Stimulated activated CD8-positive, alpha-beta memory T cell treated with anti-CD3 and anti-CD28 coated beads, Interleukin-15, amount 100 ng/mL, for 48 hours (primary cell): ENCODE measurements at regions not wholly inside any gene's neighbourhood (a gene's known extent, or its start where the extent isn't known, plus 50 kb on each side); places are given as distances from the start of the nearest gene placed in this dataset.

Experiments used
- DNase-seq, 2 donors: peaks; one replicate each; pipeline ENCODE4 v3.0.0-alpha.2; 2020; ENCODE audit warnings: low read depth in 2 of 2

- no peak for DNase-seq
Measured at GRCh38 chr1:25056536-25056935, 126.5 kb upstream of the RUNX3 start.

GRCh38 chr1:25055961-25056360 is 125.9 kb upstream of the RUNX3 start:
- DNase-seq, result no peak

- DNase-seq, result no peak
Measured at GRCh38 chr1:25055324-25055780, 125.3 kb upstream of the RUNX3 start.

GRCh38 chr1:25054526-25055323 is 124.6 kb upstream of the RUNX3 start:
- no peak for DNase-seq

GRCh38 chr1:25053576-25054250 is 123.6 kb upstream of the RUNX3 start:
- DNase-seq, result no peak

- no peak for DNase-seq
Measured at GRCh38 chr1:25051906-25052305, 121.8 kb upstream of the RUNX3 start.

- DNase-seq, result no peak
Measured at GRCh38 chr1:25051504-25051903, 121.4 kb upstream of the RUNX3 start.

GRCh38 chr1:25050165-25050564 is 120.1 kb upstream of the RUNX3 start:
- no peak for DNase-seq

GRCh38 chr1:25049190-25049589 is 119.1 kb upstream of the RUNX3 start:
- no peak for DNase-seq

- no peak for DNase-seq
Measured at GRCh38 chr1:25048728-25049127, 118.7 kb upstream of the RUNX3 start.

GRCh38 chr1:25047506-25048240 is 117.6 kb upstream of the RUNX3 start:
- no peak for DNase-seq

GRCh38 chr1:25046194-25046532 is 116.1 kb upstream of the RUNX3 start:
- no peak for DNase-seq

GRCh38 chr1:25045480-25046193 is 115.6 kb upstream of the RUNX3 start:
- no peak for DNase-seq

- no peak for DNase-seq
Measured at GRCh38 chr1:25043228-25043580, 113.1 kb upstream of the RUNX3 start.

- DNase-seq, result no peak
Measured at GRCh38 chr1:25042331-25043227, 112.5 kb upstream of the RUNX3 start.

- DNase-seq, result no peak
Measured at GRCh38 chr1:25041916-25042315, 111.8 kb upstream of the RUNX3 start.

GRCh38 chr1:25040122-25040685 is 110.1 kb upstream of the RUNX3 start:
- DNase-seq, result no peak

GRCh38 chr1:25039229-25039628 is 109.2 kb upstream of the RUNX3 start:
- no peak for DNase-seq

- no peak for DNase-seq
Measured at GRCh38 chr1:25038699-25039098, 108.6 kb upstream of the RUNX3 start.

GRCh38 chr1:25037174-25038074 is 107.3 kb upstream of the RUNX3 start:
- DNase-seq, result no peak
